ENCODE measurements at regions not wholly inside any gene's neighbourhood (a gene's known extent, or its start where the extent isn't known, plus 50 kb on each side); places are given as distances from the start of the nearest gene placed in this dataset.

DNA sequence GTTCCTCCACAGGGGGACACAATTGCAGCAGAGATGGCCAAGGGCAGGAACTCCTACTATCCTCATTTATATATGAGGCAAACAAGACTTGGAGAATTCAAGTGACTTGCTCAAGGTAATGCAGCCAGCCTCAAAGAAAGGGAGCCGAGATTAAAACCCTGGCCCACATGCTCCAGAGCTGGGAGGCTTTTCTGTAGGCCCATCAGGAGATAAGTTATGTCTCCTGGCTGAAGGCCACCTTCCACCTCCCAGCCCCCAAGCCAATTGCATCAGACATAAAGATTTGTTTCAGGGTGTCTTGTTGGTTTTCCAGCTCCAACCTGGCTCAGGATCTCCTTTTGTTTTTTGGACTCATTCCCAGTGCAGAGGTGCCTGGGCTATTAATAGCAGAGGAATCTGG is 59.5 kb downstream of the SMIM38 start:
- no peak for TF ChIP-seq CTCF (IDR thresholded peaks at IDR 0.05; ENCODE audit: low read depth, low read length, poor library complexity, severe bottlenecking)
- TF ChIP-seq EZH2phosphoT487 (IDR thresholded peaks at IDR 0.05; ENCODE audit: borderline replicate concordance, low read length), result no peak
